HepG2 (cell line): ENCODE measurements at regions not wholly inside any gene's neighbourhood (a gene's known extent, or its start where the extent isn't known, plus 50 kb on each side); places are given as distances from the start of the nearest gene placed in this dataset.

ENCODE experiments used
- HOXA9 ChIP-seq: sonication (generic); formaldehyde crosslinking; IDR thresholded peaks from 2 replicates; pipeline ENCODE4 v1.8.1; 2022; ENCODE audit warnings: missing genetic modification reagents, mild to moderate bottlenecking, moderate library complexity, borderline replicate concordance
- NCOA2 ChIP-seq: sonication (generic); formaldehyde crosslinking; IDR thresholded peaks from 2 replicates; pipeline ENCODE4 v1.8.0; 2022; ENCODE audit warnings: inconsistent platforms
- PHF21A ChIP-seq: sonication (generic); formaldehyde crosslinking; IDR thresholded peaks from 2 replicates; pipeline ENCODE4 v1.5.0; 2020; ENCODE audit warnings: mild to moderate bottlenecking, missing genetic modification reagents
- RCOR2 ChIP-seq: IDR thresholded peaks from 2 replicates; pipeline ENCODE4 v1.6.1; 2016; ENCODE audit warnings: missing biosample characterization, missing genetic modification reagents
- SIN3A ChIP-seq: IDR thresholded peaks from 2 replicates; pipeline ENCODE4 v1.6.1; 2011; ENCODE audit warnings: low read depth, mild to moderate bottlenecking, control low read depth, low read length, borderline replicate concordance
- SIX1 ChIP-seq: sonication (generic); formaldehyde crosslinking; IDR thresholded peaks from 2 replicates; pipeline ENCODE4 v1.4.0; 2020; ENCODE audit warnings: missing genetic modification reagents, borderline replicate concordance
- TBX2 ChIP-seq: sonication (generic); formaldehyde crosslinking; IDR thresholded peaks from 2 replicates; pipeline ENCODE4 v1.5.0; 2020; ENCODE audit warnings: missing genetic modification reagents, mild to moderate bottlenecking, borderline replicate concordance
- YEATS4 ChIP-seq: sonication (generic); formaldehyde crosslinking; IDR thresholded peaks from 2 replicates; pipeline ENCODE4 v1.4.0; 2020; ENCODE audit warnings: missing genetic modification reagents, borderline replicate concordance
- ZMYM3 ChIP-seq: sonication (generic); formaldehyde crosslinking; IDR thresholded peaks from 2 replicates; pipeline ENCODE4 v1.5.1; 2020; ENCODE audit warnings: mild to moderate bottlenecking, missing genetic modification reagents
- ZMYM4 ChIP-seq: sonication (generic); formaldehyde crosslinking; IDR thresholded peaks from 2 replicates; pipeline ENCODE4 v1.8.1; 2023; ENCODE audit warnings: mild to moderate bottlenecking, missing genetic modification reagents
- ZNF136 ChIP-seq: sonication (generic); formaldehyde crosslinking; IDR thresholded peaks from 2 replicates; pipeline ENCODE4 v1.8.1; 2022; ENCODE audit warnings: low read depth, mild to moderate bottlenecking, moderate library complexity, missing genetic modification reagents
- ZNF44 ChIP-seq: sonication (generic); formaldehyde crosslinking; IDR thresholded peaks from 2 replicates; pipeline ENCODE4 v1.5.1; 2020; ENCODE audit warnings: mild to moderate bottlenecking, missing genetic modification reagents
- ZNF558 ChIP-seq: sonication (generic); formaldehyde crosslinking; IDR thresholded peaks from 2 replicates; pipeline ENCODE4 v1.9.0; 2022; ENCODE audit warnings: mild to moderate bottlenecking, missing genetic modification reagents, borderline replicate concordance
- TF ChIP-seq, protein P1 (sequence below): sonication (generic); formaldehyde crosslinking; IDR thresholded peaks from 2 replicates; pipeline ENCODE4 v1.4.0; 2020; ENCODE audit warnings: missing genetic modification reagents, borderline replicate concordance
- TF ChIP-seq, protein P2 (sequence below): sonication (generic); formaldehyde crosslinking; IDR thresholded peaks from 2 replicates; pipeline ENCODE4 v1.4.0; 2020; ENCODE audit warnings: missing genetic modification reagents
- TF ChIP-seq, protein P3 (sequence below): IDR thresholded peaks from 2 replicates; pipeline ENCODE4 v1.6.1; 2016; ENCODE audit warnings: low read depth
- TF ChIP-seq, protein P4 (sequence below): sonication (generic); formaldehyde crosslinking; IDR thresholded peaks from 2 replicates; pipeline ENCODE4 v1.9.0; 2022; ENCODE audit warnings: low read depth, missing genetic modification reagents
- TF ChIP-seq, protein P5 (sequence below): sonication (generic); formaldehyde crosslinking; IDR thresholded peaks from 2 replicates; pipeline ENCODE4 v1.8.0; 2022; ENCODE audit warnings: missing genetic modification reagents, mild to moderate bottlenecking, moderate library complexity, borderline replicate concordance
- TF ChIP-seq, protein P6 (sequence below): sonication (generic); formaldehyde crosslinking; conservative IDR thresholded peaks from 2 replicates; pipeline ENCODE4 v1.8.1; 2023; ENCODE audit warnings: missing genetic modification reagents

DNA sequence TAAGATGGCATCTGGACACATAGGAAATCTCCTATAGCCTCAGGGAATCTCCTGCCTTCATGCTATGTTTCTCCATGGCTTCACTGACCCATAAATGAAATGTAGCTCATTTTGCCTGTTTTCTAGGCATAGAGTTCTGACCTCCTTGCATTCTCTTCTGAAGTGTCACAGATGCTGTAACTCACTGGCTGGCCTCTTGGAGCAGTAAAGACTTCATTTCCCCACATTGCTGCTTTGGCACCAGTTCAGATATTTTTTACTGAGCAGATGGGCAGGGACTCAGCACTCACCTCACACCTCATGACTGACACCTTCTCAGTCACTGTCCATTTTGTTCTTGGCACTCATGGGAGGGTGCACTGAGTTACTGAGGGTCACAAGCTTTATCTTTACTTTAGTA, 286.7 kb upstream of the TGFBR2 start (continued):
- TF ChIP-seq, protein P1, sequence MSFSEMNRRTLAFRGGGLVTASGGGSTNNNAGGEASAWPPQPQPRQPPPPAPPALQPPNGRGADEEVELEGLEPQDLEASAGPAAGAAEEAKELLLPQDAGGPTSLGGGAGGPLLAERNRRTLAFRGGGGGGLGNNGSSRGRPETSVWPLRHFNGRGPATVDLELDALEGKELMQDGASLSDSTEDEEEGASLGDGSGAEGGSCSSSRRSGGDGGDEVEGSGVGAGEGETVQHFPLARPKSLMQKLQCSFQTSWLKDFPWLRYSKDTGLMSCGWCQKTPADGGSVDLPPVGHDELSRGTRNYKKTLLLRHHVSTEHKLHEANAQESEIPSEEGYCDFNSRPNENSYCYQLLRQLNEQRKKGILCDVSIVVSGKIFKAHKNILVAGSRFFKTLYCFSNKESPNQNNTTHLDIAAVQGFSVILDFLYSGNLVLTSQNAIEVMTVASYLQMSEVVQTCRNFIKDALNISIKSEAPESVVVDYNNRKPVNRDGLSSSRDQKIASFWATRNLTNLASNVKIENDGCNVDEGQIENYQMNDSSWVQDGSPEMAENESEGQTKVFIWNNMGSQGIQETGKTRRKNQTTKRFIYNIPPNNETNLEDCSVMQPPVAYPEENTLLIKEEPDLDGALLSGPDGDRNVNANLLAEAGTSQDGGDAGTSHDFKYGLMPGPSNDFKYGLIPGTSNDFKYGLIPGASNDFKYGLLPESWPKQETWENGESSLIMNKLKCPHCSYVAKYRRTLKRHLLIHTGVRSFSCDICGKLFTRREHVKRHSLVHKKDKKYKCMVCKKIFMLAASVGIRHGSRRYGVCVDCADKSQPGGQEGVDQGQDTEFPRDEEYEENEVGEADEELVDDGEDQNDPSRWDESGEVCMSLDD (CRISPR knock-in tag) = no peak
- no peak for TF ChIP-seq ZNF558 (CRISPR knock-in tag)
- TF ChIP-seq HOXA9 (CRISPR knock-in tag) = no peak
- TF ChIP-seq NCOA2 (CRISPR knock-in tag) = 0 out of 2 replicates have a peak, but pooled peaks have one; percentile 42
- no peak for TF ChIP-seq SIN3A
- TF ChIP-seq, protein P2, sequence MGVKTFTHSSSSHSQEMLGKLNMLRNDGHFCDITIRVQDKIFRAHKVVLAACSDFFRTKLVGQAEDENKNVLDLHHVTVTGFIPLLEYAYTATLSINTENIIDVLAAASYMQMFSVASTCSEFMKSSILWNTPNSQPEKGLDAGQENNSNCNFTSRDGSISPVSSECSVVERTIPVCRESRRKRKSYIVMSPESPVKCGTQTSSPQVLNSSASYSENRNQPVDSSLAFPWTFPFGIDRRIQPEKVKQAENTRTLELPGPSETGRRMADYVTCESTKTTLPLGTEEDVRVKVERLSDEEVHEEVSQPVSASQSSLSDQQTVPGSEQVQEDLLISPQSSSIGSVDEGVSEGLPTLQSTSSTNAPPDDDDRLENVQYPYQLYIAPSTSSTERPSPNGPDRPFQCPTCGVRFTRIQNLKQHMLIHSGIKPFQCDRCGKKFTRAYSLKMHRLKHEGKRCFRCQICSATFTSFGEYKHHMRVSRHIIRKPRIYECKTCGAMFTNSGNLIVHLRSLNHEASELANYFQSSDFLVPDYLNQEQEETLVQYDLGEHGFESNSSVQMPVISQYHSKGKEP (CRISPR knock-in tag) = no peak
- peak; percentile 47; the same call in 1 of the 2 replicates for TF ChIP-seq TBX2 (CRISPR knock-in tag)
- no peak for TF ChIP-seq RCOR2
- no peak for TF ChIP-seq ZNF44 (CRISPR knock-in tag)
- TF ChIP-seq, protein P3, sequence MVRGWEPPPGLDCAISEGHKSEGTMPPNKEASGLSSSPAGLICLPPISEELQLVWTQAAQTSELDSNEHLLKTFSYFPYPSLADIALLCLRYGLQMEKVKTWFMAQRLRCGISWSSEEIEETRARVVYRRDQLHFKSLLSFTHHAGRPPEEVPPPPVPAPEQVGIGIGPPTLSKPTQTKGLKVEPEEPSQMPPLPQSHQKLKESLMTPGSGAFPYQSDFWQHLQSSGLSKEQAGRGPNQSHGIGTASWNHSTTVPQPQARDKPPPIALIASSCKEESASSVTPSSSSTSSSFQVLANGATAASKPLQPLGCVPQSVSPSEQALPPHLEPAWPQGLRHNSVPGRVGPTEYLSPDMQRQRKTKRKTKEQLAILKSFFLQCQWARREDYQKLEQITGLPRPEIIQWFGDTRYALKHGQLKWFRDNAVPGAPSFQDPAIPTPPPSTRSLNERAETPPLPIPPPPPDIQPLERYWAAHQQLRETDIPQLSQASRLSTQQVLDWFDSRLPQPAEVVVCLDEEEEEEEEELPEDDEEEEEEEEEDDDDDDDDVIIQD (CRISPR knock-in tag) = peak; percentile 73; the same call in 1 of the 2 replicates
- TF ChIP-seq, protein P4, sequence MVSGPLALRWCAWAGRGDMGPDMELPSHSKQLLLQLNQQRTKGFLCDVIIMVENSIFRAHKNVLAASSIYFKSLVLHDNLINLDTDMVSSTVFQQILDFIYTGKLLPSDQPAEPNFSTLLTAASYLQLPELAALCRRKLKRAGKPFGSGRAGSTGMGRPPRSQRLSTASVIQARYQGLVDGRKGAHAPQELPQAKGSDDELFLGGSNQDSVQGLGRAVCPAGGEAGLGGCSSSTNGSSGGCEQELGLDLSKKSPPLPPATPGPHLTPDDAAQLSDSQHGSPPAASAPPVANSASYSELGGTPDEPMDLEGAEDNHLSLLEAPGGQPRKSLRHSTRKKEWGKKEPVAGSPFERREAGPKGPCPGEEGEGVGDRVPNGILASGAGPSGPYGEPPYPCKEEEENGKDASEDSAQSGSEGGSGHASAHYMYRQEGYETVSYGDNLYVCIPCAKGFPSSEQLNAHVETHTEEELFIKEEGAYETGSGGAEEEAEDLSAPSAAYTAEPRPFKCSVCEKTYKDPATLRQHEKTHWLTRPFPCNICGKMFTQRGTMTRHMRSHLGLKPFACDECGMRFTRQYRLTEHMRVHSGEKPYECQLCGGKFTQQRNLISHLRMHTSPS (CRISPR knock-in tag) = no peak
- TF ChIP-seq, protein P5, sequence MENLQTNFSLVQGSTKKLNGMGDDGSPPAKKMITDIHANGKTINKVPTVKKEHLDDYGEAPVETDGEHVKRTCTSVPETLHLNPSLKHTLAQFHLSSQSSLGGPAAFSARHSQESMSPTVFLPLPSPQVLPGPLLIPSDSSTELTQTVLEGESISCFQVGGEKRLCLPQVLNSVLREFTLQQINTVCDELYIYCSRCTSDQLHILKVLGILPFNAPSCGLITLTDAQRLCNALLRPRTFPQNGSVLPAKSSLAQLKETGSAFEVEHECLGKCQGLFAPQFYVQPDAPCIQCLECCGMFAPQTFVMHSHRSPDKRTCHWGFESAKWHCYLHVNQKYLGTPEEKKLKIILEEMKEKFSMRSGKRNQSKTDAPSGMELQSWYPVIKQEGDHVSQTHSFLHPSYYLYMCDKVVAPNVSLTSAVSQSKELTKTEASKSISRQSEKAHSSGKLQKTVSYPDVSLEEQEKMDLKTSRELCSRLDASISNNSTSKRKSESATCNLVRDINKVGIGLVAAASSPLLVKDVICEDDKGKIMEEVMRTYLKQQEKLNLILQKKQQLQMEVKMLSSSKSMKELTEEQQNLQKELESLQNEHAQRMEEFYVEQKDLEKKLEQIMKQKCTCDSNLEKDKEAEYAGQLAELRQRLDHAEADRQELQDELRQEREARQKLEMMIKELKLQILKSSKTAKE (CRISPR knock-in tag) = no peak
- no peak for TF ChIP-seq ZNF136
- TF ChIP-seq PHF21A (CRISPR knock-in tag) = no peak
- TF ChIP-seq YEATS4 (CRISPR knock-in tag) = no peak
- TF ChIP-seq ZMYM4 (CRISPR knock-in tag) = peak; percentile 94
- TF ChIP-seq ZMYM3 (CRISPR knock-in tag) = no peak
- TF ChIP-seq, protein P6, sequence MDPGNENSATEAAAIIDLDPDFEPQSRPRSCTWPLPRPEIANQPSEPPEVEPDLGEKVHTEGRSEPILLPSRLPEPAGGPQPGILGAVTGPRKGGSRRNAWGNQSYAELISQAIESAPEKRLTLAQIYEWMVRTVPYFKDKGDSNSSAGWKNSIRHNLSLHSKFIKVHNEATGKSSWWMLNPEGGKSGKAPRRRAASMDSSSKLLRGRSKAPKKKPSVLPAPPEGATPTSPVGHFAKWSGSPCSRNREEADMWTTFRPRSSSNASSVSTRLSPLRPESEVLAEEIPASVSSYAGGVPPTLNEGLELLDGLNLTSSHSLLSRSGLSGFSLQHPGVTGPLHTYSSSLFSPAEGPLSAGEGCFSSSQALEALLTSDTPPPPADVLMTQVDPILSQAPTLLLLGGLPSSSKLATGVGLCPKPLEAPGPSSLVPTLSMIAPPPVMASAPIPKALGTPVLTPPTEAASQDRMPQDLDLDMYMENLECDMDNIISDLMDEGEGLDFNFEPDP (CRISPR knock-in tag) = no peak
- TF ChIP-seq SIX1 = no peak
